CD14-positive monocyte (primary cell): ENCODE measurements at regions not wholly inside any gene's neighbourhood (a gene's known extent, or its start where the extent isn't known, plus 50 kb on each side); places are given as distances from the start of the nearest gene placed in this dataset.

Experiments
- DNase-seq, 3 donors: peaks; one replicate each; pipeline ENCODE4 v3.0.0-alpha.2; 2011 to 2022
- H2AFZ ChIP-seq: 2 replicates; pipeline ENCODE4 v1.6.0; 2012; ENCODE audit warnings: mild to moderate bottlenecking, low read depth, low read length, inconsistent platforms; ENCODE audit not compliant: insufficient read depth, poor library complexity, severe bottlenecking
- H3K27ac ChIP-seq, 2 donors: 1 replicate in 1 of 2; 2 replicates in 1 of 2; pipeline ENCODE4 v1.5.1; 2012 to 2013; ENCODE audit warnings: low read length in 2 of 2, control low read depth in 1 of 2, inconsistent platforms in 1 of 2, low read depth in 1 of 2, mild to moderate bottlenecking in 1 of 2
- H3K27me3 ChIP-seq, 2 donors: one replicate each; pipeline versions ENCODE4 v1.6.0 to v1.6.1; 2011 to 2013; ENCODE audit warnings: low read length in 2 of 2; ENCODE audit not compliant: control insufficient read depth in 2 of 2, insufficient read depth in 2 of 2
- H3K36me3 ChIP-seq, 2 donors: replicated peaks in 1 of 2; 1 replicate in 1 of 2; 2 replicates in 1 of 2; pipeline versions ENCODE4 v1.5.1 to v1.6.1; 2012 to 2013; ENCODE audit warnings: low read length in 2 of 2, control low read depth in 1 of 2, inconsistent platforms in 1 of 2, mild to moderate bottlenecking in 1 of 2; ENCODE audit not compliant: insufficient read depth in 2 of 2, control insufficient read depth in 1 of 2
- H3K4me1 ChIP-seq, 2 donors: 1 replicate in 1 of 2; 2 replicates in 1 of 2; pipeline versions ENCODE4 v1.5.1 to v1.6.1; 2012 to 2013; ENCODE audit warnings: low read length in 2 of 2, control low read depth in 1 of 2, inconsistent platforms in 1 of 2, mild to moderate bottlenecking in 1 of 2, moderate library complexity in 1 of 2; ENCODE audit not compliant: insufficient read depth in 2 of 2, control insufficient read depth in 1 of 2
- H3K4me2 ChIP-seq: replicated peaks from 2 replicates; pipeline ENCODE3; 2012; ENCODE audit warnings: low read length, moderate library complexity, mild to moderate bottlenecking; ENCODE audit not compliant: poor library complexity, severe bottlenecking; ENCODE audit errors: extremely low read depth
- H3K4me3 ChIP-seq, 3 experiments: fragments of 200-600 bp in 1 of 3; sonication (generic) in 1 of 3; replicated peaks in 1 of 3; 1 replicate in 2 of 3; 2 replicates in 1 of 3; pipeline ENCODE4 v1.5.1; 2011 to 2013; ENCODE audit warnings: low read length in 3 of 3, mild to moderate bottlenecking in 3 of 3, control low read depth in 2 of 3, low read depth in 2 of 3, inconsistent platforms in 1 of 3, moderate library complexity in 1 of 3
- H3K79me2 ChIP-seq: 2 replicates; pipeline ENCODE4 v1.6.0; 2012; ENCODE audit warnings: mild to moderate bottlenecking, control low read depth, inconsistent platforms, low read length, moderate library complexity; ENCODE audit not compliant: insufficient read depth
- H3K9ac ChIP-seq: 2 replicates; pipeline ENCODE4 v1.6.0; 2017; ENCODE audit warnings: low read length, mild to moderate bottlenecking; ENCODE audit not compliant: insufficient read depth, poor library complexity, severe bottlenecking
- H3K9me3 ChIP-seq, 2 donors: replicated peaks in 1 of 2; 1 replicate in 1 of 2; 2 replicates in 1 of 2; pipeline versions ENCODE4 v1.5.1 to v1.6.1; 2012 to 2013; ENCODE audit warnings: low read length in 2 of 2, control low read depth in 1 of 2; ENCODE audit not compliant: control insufficient read depth in 1 of 2, insufficient read depth in 1 of 2
- H4K20me1 ChIP-seq: 2 replicates; pipeline ENCODE4 v1.6.0; 2012; ENCODE audit warnings: mild to moderate bottlenecking, low read length, control low read depth, moderate library complexity; ENCODE audit not compliant: insufficient read depth
- H3K27ac Mint-ChIP-seq, 7 donors: one replicate each; pipeline ENCODE4 v1.8.0; 2020; ENCODE audit warnings: mild to moderate bottlenecking in 7 of 7, mixed read lengths in 7 of 7, moderate library complexity in 6 of 7, inconsistent platforms in 2 of 7
- H3K27me3 Mint-ChIP-seq, 3 donors: one replicate each; pipeline ENCODE4 v1.8.0; 2021 to 2022; ENCODE audit warnings: low read depth in 3 of 3, mild to moderate bottlenecking in 3 of 3, mixed read lengths in 3 of 3, moderate library complexity in 3 of 3, inconsistent platforms in 1 of 3
- H3K36me3 Mint-ChIP-seq, 2 donors: one replicate each; pipeline ENCODE4 v1.8.0; 2020; ENCODE audit warnings: mixed read lengths in 2 of 2, inconsistent platforms in 1 of 2, mild to moderate bottlenecking in 1 of 2
- H3K4me1 Mint-ChIP-seq: one replicate; pipeline ENCODE4 v1.8.0; 2020; ENCODE audit warnings: mild to moderate bottlenecking, mixed read lengths
- H3K4me3 Mint-ChIP-seq, 2 donors: one replicate each; pipeline ENCODE4 v1.8.0; 2020; ENCODE audit warnings: mild to moderate bottlenecking in 2 of 2, mixed read lengths in 2 of 2, moderate library complexity in 1 of 2
- H3K9me3 Mint-ChIP-seq, 7 donors: one replicate each; pipeline ENCODE4 v1.8.0; 2020 to 2022; ENCODE audit warnings: mixed read lengths in 7 of 7, mild to moderate bottlenecking in 6 of 7, moderate library complexity in 6 of 7, inconsistent platforms in 2 of 7
- WGBS: methylation state at CpG from one replicate; pipeline ENCODE4 v1.1.5; 2013; ENCODE audit warnings: missing lambda C conversion rate; ENCODE audit not compliant: insufficient coverage; 5-methylcytosine and 5-hydroxymethylcytosine counted together
- intact Hi-C, 2 donors: fragments of 100-400 bp; cut with micrococcal nuclease; formaldehyde crosslinking; loops; one replicate each; pipeline versions ENCODE4 v1.15.0 to v1.15.1; 2023
- TF ChIP-seq, protein P1 (sequence below): fragments of 200-600 bp; IDR thresholded peaks from one replicate; pipeline ENCODE4 v1.8.0; 2022; ENCODE audit warnings: antibody characterized with exemption, mild to moderate bottlenecking

DNA sequence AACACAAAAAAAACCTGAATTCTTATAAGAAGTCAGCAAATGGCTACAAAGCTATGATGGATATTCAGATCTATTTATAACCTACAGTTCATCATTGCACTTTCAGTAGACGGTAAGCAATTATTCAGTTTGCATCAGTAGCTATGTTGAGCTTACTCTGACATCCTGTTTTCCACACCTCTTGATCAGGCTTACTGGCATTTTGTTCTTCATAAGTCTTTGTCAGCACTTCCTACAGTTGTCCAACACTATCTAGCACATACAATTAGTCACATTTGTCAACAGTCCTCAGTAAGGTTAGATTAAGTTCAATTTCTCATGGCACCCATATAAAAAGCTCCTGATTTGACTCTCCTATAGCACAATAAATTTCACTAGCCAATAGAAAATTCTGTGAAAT lies 71.2 kb upstream of the ST3GAL6 start:
- Mint-ChIP-seq H3K9me3 (peaks cover 0 to 3% (median under 1%) of the 10 kb centered on the region in 7 donors), H3K27ac (no peak overlapping the region), H3K4me1 (no peaks in the 10 kb centered on the region), H3K27me3 (no peaks in the 10 kb centered on the region), H3K36me3 (no peaks in the 10 kb centered on the region), H3K4me3 (no peak overlapping the region)
- H3K9me3 ChIP-seq: no peaks in the 10 kb centered on the region
- H3K4me2 ChIP-seq: no peak overlapping the region
- H3K27me3 ChIP-seq: no peaks in the 10 kb centered on the region
- TF ChIP-seq, protein P1, sequence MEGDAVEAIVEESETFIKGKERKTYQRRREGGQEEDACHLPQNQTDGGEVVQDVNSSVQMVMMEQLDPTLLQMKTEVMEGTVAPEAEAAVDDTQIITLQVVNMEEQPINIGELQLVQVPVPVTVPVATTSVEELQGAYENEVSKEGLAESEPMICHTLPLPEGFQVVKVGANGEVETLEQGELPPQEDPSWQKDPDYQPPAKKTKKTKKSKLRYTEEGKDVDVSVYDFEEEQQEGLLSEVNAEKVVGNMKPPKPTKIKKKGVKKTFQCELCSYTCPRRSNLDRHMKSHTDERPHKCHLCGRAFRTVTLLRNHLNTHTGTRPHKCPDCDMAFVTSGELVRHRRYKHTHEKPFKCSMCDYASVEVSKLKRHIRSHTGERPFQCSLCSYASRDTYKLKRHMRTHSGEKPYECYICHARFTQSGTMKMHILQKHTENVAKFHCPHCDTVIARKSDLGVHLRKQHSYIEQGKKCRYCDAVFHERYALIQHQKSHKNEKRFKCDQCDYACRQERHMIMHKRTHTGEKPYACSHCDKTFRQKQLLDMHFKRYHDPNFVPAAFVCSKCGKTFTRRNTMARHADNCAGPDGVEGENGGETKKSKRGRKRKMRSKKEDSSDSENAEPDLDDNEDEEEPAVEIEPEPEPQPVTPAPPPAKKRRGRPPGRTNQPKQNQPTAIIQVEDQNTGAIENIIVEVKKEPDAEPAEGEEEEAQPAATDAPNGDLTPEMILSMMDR: no peak
- no peak overlapping the region for H3K27ac ChIP-seq
- peaks cover 0 to 13% of the 10 kb centered on the region in 2 donors for H3K4me1 ChIP-seq
- no peaks in the 10 kb centered on the region for H4K20me1 ChIP-seq
- no peak overlapping the region for H3K9ac ChIP-seq
- H2AFZ ChIP-seq: no peak overlapping the region
- peak in 1 of 3 donors; percentile 50 for DNase-seq
- no peaks in the 10 kb centered on the region for H3K79me2 ChIP-seq
- H3K4me3 ChIP-seq: no peak overlapping the region
- intact Hi-C loops: loop anchor here in 1 of 2 donors (10.0 kb wide), 1 partner anchor 73 kb away; the partner anchor contains the start of gene ST3GAL6
- no CpG with 5 or more reads among the region's 1 CpG for WGBS
- no peaks in the 10 kb centered on the region for H3K36me3 ChIP-seq

DNA sequence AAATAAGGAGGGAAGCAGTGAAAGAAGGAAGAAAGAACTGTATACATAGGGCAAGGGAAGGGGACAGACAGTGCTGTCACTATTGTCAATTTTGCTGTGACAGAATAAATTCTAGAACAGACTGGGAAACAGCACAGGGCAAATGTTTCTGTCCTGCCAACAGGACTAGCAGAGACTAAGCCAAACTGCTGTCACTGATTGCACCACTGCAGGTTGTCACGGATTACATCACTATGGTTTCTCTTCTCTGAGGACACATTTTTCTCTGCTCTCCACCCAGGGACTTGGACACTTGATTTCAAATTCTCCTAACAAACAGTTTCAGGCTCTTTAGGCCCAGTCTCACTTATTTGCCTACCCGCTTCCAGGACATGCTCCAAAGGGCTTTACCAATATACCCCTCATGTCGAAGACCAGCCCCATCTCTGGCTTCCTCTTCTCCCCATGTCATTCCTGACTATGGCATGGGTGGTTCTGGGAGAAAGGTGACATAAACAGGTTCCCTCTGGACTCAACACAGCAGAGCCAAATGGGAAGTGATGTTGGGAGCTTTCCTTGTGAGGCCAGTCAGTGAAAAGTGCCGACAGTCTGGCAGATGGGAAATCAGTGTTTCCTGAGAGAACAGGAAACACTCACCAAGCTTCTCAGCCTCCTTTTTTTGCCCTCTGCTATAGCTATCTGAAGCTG lies 70.2 kb upstream of the ST3GAL6 start:
- H4K20me1 ChIP-seq: no peaks in the 10 kb centered on the region
- H3K4me3 ChIP-seq: no peak overlapping the region
- no peak overlapping the region for H3K9ac ChIP-seq
- no peak overlapping the region for H2AFZ ChIP-seq
- Mint-ChIP-seq H3K27ac (peak overlapping the region in 4 of 7 donors; percentile 81 to 91 (median 84)), H3K36me3 (no peaks in the 10 kb centered on the region), H3K27me3 (no peaks in the 10 kb centered on the region), H3K4me3 (peak overlapping the region in 1 of 2 donors; percentile 67), H3K4me1 (no peaks in the 10 kb centered on the region), H3K9me3 (no peaks in the 10 kb centered on the region)
- H3K27me3 ChIP-seq: no peaks in the 10 kb centered on the region
- peak in 1 of 3 donors; percentile 86 for DNase-seq
- no peak overlapping the region for H3K4me2 ChIP-seq
- no peaks in the 10 kb centered on the region for H3K9me3 ChIP-seq
- no peaks in the 10 kb centered on the region for H3K36me3 ChIP-seq
- H3K79me2 ChIP-seq: no peaks in the 10 kb centered on the region
- no CpG with 5 or more reads among the region's 4 CpGs for WGBS
- intact Hi-C loops: loop anchor here in 1 of 2 donors (10.0 kb wide), 1 partner anchor 72 kb away; the partner anchor contains the start of gene ST3GAL6
- peak overlapping the region in 1 of 2 donors; percentile 32 for H3K27ac ChIP-seq
- H3K4me1 ChIP-seq: peaks cover 0 to 13% of the 10 kb centered on the region in 2 donors
- TF ChIP-seq, protein P1: no peak
